Karpas-422 (cell line): ENCODE measurements at regions not wholly inside any gene's neighbourhood (a gene's known extent, or its start where the extent isn't known, plus 50 kb on each side); places are given as distances from the start of the nearest gene placed in this dataset.

ENCODE experiments used
- DNase-seq: peaks from one replicate; pipeline ENCODE4 v3.0.0-alpha.2; 2015
- H2AFZ ChIP-seq: fragments of 200-600 bp; sonication (generic); 2 replicates; pipeline ENCODE4 v1.6.1; 2014; ENCODE audit warnings: antibody characterized with exemption, low read length, mixed read lengths
- H3K27ac ChIP-seq: fragments of 200-600 bp; sonication (generic); 2 replicates; pipeline ENCODE4 v1.5.1; 2014; ENCODE audit warnings: mild to moderate bottlenecking, low read length, moderate library complexity
- H3K27me3 ChIP-seq: fragments of 200-600 bp; sonication (generic); 2 replicates; pipeline ENCODE4 v1.6.1; 2014; ENCODE audit warnings: low read length, mixed read lengths
- H3K36me3 ChIP-seq: fragments of 200-600 bp; sonication (generic); 2 replicates; pipeline ENCODE4 v1.6.1; 2014; ENCODE audit warnings: low read length, mixed read lengths; ENCODE audit not compliant: insufficient read depth
- H3K4me1 ChIP-seq: fragments of 200-600 bp; sonication (generic); 2 replicates; pipeline ENCODE4 v1.6.1; 2014; ENCODE audit warnings: mild to moderate bottlenecking, low read length, mixed read lengths
- H3K4me2 ChIP-seq: fragments of 200-600 bp; sonication (generic); 2 replicates; pipeline ENCODE4 v1.6.1; 2014; ENCODE audit warnings: low read length, low read depth, mild to moderate bottlenecking; ENCODE audit not compliant: poor library complexity, severe bottlenecking
- H3K4me3 ChIP-seq: fragments of 200-600 bp; sonication (generic); 2 replicates; pipeline ENCODE4 v1.5.1; 2014; ENCODE audit warnings: mild to moderate bottlenecking, antibody characterized with exemption, low read length, mixed read lengths
- H3K79me2 ChIP-seq: fragments of 200-600 bp; sonication (generic); 2 replicates; pipeline ENCODE4 v1.6.1; 2014; ENCODE audit warnings: mild to moderate bottlenecking, low read length, mixed read lengths
- H3K9ac ChIP-seq: fragments of 200-600 bp; sonication (generic); 2 replicates; pipeline ENCODE4 v1.6.0; 2014; ENCODE audit warnings: low read length
- H3K9me2 ChIP-seq: fragments of 200-600 bp; sonication (generic), shearing (Covaris generic); replicated peaks from 2 replicates; pipeline ENCODE4 v1.6.0; 2014; ENCODE audit warnings: mild to moderate bottlenecking, low read length, moderate library complexity; ENCODE audit not compliant: insufficient read depth
- H3K9me3 ChIP-seq: fragments of 300-700, 200-600 bp; sonication (generic); 2 replicates; pipeline ENCODE4 v1.6.1; 2014; ENCODE audit warnings: low read length, mixed read lengths
- H4K20me1 ChIP-seq: fragments of 200-600 bp; sonication (generic); 2 replicates; pipeline ENCODE4 v1.6.1; 2014; ENCODE audit warnings: mild to moderate bottlenecking, antibody characterized with exemption, low read length, low read depth; ENCODE audit not compliant: insufficient read depth

- Histone ChIP-seq H3K4me1 (no peaks in the 10 kb centered on the region), H3K9me3 (no peaks in the 10 kb centered on the region), H3K4me2 (no peak overlapping the region), H3K27me3 (no peaks in the 10 kb centered on the region), H3K27ac (no peak overlapping the region), H3K79me2 (no peaks in the 10 kb centered on the region), H3K9ac (no peak overlapping the region), H3K9me2 (no peaks in the 10 kb centered on the region), H3K4me3 (no peak overlapping the region), H3K36me3 (no peaks in the 10 kb centered on the region), H4K20me1 (no peaks in the 10 kb centered on the region), H2AFZ (no peak overlapping the region)
- DNase-seq, result no peak
Observed at GRCh38 chr10:29908962-29909361, 150.4 kb downstream of the JCAD start.

GRCh38 chr10:29900865-29901264, 158.5 kb downstream of the JCAD start:
- H3K79me2 ChIP-seq, result no peaks in the 10 kb centered on the region
- H3K36me3 ChIP-seq, result no peaks in the 10 kb centered on the region

GRCh38 chr10:29897999-29898716, 161.2 kb downstream of the JCAD start:
- H4K20me1 ChIP-seq, result no peaks in the 10 kb centered on the region
- H3K9me2 ChIP-seq, result no peaks in the 10 kb centered on the region
- H3K4me3 ChIP-seq, result no peak overlapping the region
- H3K79me2 ChIP-seq, result no peaks in the 10 kb centered on the region
- no peaks in the 10 kb centered on the region for H3K9me3 ChIP-seq
- no peak for DNase-seq
- no peak overlapping the region for H2AFZ ChIP-seq
- no peaks in the 10 kb centered on the region for H3K27me3 ChIP-seq
- H3K4me2 ChIP-seq, result no peak overlapping the region
- H3K36me3 ChIP-seq, result no peaks in the 10 kb centered on the region
- H3K27ac ChIP-seq, result no peak overlapping the region
- H3K9ac ChIP-seq, result no peak overlapping the region
- H3K4me1 ChIP-seq, result no peaks in the 10 kb centered on the region

More at GRCh38 chr10:29900865-29901264, 158.5 kb downstream of the JCAD start:
- H4K20me1 ChIP-seq, result no peaks in the 10 kb centered on the region
- no peaks in the 10 kb centered on the region for H3K9me3 ChIP-seq
- no peak overlapping the region for H3K27ac ChIP-seq
- no peak overlapping the region for H3K4me3 ChIP-seq
- no peak for DNase-seq
- no peaks in the 10 kb centered on the region for H3K4me1 ChIP-seq
- H3K9ac ChIP-seq, result no peak overlapping the region
- no peak overlapping the region for H3K4me2 ChIP-seq
- no peaks in the 10 kb centered on the region for H3K9me2 ChIP-seq
- H2AFZ ChIP-seq, result no peak overlapping the region
- no peaks in the 10 kb centered on the region for H3K27me3 ChIP-seq

- no peak overlapping the region for H3K27ac ChIP-seq
- H3K36me3 ChIP-seq, result no peaks in the 10 kb centered on the region
- H3K4me1 ChIP-seq, result no peaks in the 10 kb centered on the region
- H3K4me3 ChIP-seq, result no peak overlapping the region
- H3K79me2 ChIP-seq, result no peaks in the 10 kb centered on the region
- no peaks in the 10 kb centered on the region for H4K20me1 ChIP-seq
- H3K9me2 ChIP-seq, result no peaks in the 10 kb centered on the region
- no peaks in the 10 kb centered on the region for H3K27me3 ChIP-seq
- DNase-seq, result no peak
- no peaks in the 10 kb centered on the region for H3K9me3 ChIP-seq
- no peak overlapping the region for H2AFZ ChIP-seq
- H3K9ac ChIP-seq, result no peak overlapping the region
- no peak overlapping the region for H3K4me2 ChIP-seq
Observed at GRCh38 chr10:29897430-29897829, 162.0 kb downstream of the JCAD start.

- Histone ChIP-seq H3K4me3 (no peak overlapping the region), H2AFZ (no peak overlapping the region), H3K36me3 (no peaks in the 10 kb centered on the region), H3K4me2 (no peak overlapping the region), H4K20me1 (no peaks in the 10 kb centered on the region), H3K9me3 (no peaks in the 10 kb centered on the region), H3K27ac (no peak overlapping the region), H3K79me2 (no peaks in the 10 kb centered on the region), H3K9ac (no peak overlapping the region), H3K27me3 (no peaks in the 10 kb centered on the region), H3K4me1 (no peaks in the 10 kb centered on the region), H3K9me2 (no peaks in the 10 kb centered on the region)
- no peak for DNase-seq
Observed at GRCh38 chr10:29896053-29896452, 163.3 kb downstream of the JCAD start.

- Histone ChIP-seq H3K36me3 (no peaks in the 10 kb centered on the region), H3K9me3 (no peaks in the 10 kb centered on the region), H3K4me3 (no peak overlapping the region), H3K9me2 (no peaks in the 10 kb centered on the region), H3K27me3 (no peaks in the 10 kb centered on the region), H3K4me1 (no peaks in the 10 kb centered on the region), H3K9ac (no peak overlapping the region), H4K20me1 (no peaks in the 10 kb centered on the region), H2AFZ (no peak overlapping the region), H3K79me2 (no peaks in the 10 kb centered on the region), H3K27ac (no peak overlapping the region), H3K4me2 (no peak overlapping the region)
- DNase-seq, result no peak
Observed at GRCh38 chr10:29895456-29895855, 163.9 kb downstream of the JCAD start.

GRCh38 chr10:29888321-29888720, 171.1 kb downstream of the JCAD start:
- H4K20me1 ChIP-seq, result no peaks in the 10 kb centered on the region
- H3K79me2 ChIP-seq, result no peaks in the 10 kb centered on the region
- no peak overlapping the region for H3K27ac ChIP-seq
- no peak for DNase-seq
- no peaks in the 10 kb centered on the region for H3K9me3 ChIP-seq
- no peaks in the 10 kb centered on the region for H3K4me1 ChIP-seq
- no peak overlapping the region for H3K4me3 ChIP-seq
- no peaks in the 10 kb centered on the region for H3K36me3 ChIP-seq
- H3K9ac ChIP-seq, result no peak overlapping the region
- no peaks in the 10 kb centered on the region for H3K27me3 ChIP-seq
- H3K4me2 ChIP-seq, result no peak overlapping the region
- no peaks in the 10 kb centered on the region for H3K9me2 ChIP-seq
- H2AFZ ChIP-seq, result no peak overlapping the region

GRCh38 chr10:29886299-29886698, 173.1 kb downstream of the JCAD start:
- no peaks in the 10 kb centered on the region for H3K79me2 ChIP-seq
- no peaks in the 10 kb centered on the region for H3K27me3 ChIP-seq
- no peak overlapping the region for H3K4me2 ChIP-seq
- H3K9ac ChIP-seq, result no peak overlapping the region
- DNase-seq, result no peak
- H3K9me2 ChIP-seq, result no peaks in the 10 kb centered on the region
- H3K4me1 ChIP-seq, result no peaks in the 10 kb centered on the region
- H2AFZ ChIP-seq, result no peak overlapping the region
- H3K36me3 ChIP-seq, result no peaks in the 10 kb centered on the region
- H3K9me3 ChIP-seq, result no peaks in the 10 kb centered on the region
- no peak overlapping the region for H3K4me3 ChIP-seq
- H4K20me1 ChIP-seq, result no peaks in the 10 kb centered on the region
- no peak overlapping the region for H3K27ac ChIP-seq
